Type B pancreatic cell (in vitro differentiated cells): ENCODE measurements at regions not wholly inside any gene's neighbourhood (a gene's known extent, or its start where the extent isn't known, plus 50 kb on each side); places are given as distances from the start of the nearest gene placed in this dataset.

Experiments used
- DNase-seq: peaks from one replicate; pipeline ENCODE4 v3.0.0; 2021; ENCODE audit warnings: mixed read lengths; ENCODE audit not compliant: unreplicated experiment; ENCODE audit errors: extremely low spot score
- H3K27ac Mint-ChIP-seq: 2 replicates; pipeline ENCODE4 v1.8.0; 2021; ENCODE audit warnings: mild to moderate bottlenecking, mixed read lengths
- H3K27me3 Mint-ChIP-seq: 2 replicates; pipeline ENCODE4 v1.8.0; 2021; ENCODE audit warnings: mixed read lengths
- H3K36me3 Mint-ChIP-seq: 2 replicates; pipeline ENCODE4 v1.8.0; 2021; ENCODE audit warnings: mixed read lengths
- H3K4me1 Mint-ChIP-seq: one replicate; pipeline ENCODE4 v1.8.0; 2021; ENCODE audit warnings: mixed read lengths; ENCODE audit not compliant: unreplicated experiment
- H3K4me3 Mint-ChIP-seq: 2 replicates; pipeline ENCODE4 v1.8.0; 2021; ENCODE audit warnings: mild to moderate bottlenecking, mixed read lengths
- H3K9me3 Mint-ChIP-seq: 2 replicates; pipeline ENCODE4 v1.8.0; 2021; ENCODE audit warnings: mixed read lengths
- TF ChIP-seq, protein P1 (sequence below): fragments of 200-600 bp; sonication (generic); conservative IDR thresholded peaks from 2 replicates; pipeline ENCODE4 v1.5.0; 2021; ENCODE audit warnings: antibody characterized with exemption, mild to moderate bottlenecking

GRCh38 chr7:83704564-83704963 is 55.6 kb upstream of the SEMA3E start:
- Mint-ChIP-seq H3K36me3 (no peaks in the 10 kb centered on the region), H3K4me3 (no peak overlapping the region), H3K9me3 (peaks cover 4% of the 10 kb centered on the region), H3K4me1 (peaks cover 12% of the 10 kb centered on the region), H3K27ac (no peak overlapping the region), H3K27me3 (no peaks in the 10 kb centered on the region)
- TF ChIP-seq, protein P1, sequence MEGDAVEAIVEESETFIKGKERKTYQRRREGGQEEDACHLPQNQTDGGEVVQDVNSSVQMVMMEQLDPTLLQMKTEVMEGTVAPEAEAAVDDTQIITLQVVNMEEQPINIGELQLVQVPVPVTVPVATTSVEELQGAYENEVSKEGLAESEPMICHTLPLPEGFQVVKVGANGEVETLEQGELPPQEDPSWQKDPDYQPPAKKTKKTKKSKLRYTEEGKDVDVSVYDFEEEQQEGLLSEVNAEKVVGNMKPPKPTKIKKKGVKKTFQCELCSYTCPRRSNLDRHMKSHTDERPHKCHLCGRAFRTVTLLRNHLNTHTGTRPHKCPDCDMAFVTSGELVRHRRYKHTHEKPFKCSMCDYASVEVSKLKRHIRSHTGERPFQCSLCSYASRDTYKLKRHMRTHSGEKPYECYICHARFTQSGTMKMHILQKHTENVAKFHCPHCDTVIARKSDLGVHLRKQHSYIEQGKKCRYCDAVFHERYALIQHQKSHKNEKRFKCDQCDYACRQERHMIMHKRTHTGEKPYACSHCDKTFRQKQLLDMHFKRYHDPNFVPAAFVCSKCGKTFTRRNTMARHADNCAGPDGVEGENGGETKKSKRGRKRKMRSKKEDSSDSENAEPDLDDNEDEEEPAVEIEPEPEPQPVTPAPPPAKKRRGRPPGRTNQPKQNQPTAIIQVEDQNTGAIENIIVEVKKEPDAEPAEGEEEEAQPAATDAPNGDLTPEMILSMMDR, result no peak
- no peak for DNase-seq

DNA sequence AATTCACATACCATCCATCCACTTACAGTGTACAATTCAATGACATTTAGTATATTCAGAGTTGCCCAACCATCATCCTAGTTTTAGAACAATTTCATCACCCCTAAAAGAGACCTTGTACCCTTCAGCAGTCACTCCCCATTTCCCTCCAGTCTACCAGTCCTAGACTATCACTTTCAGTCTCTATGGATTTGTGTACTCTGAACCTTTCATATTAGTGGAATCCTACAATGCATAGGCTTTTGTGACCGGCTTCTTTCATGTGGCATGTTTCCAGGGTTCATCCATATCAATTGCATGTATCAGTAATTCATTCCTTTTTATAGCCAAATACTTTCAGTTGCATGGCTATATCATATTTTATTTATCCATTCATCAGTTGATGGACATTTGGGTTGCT is 53.5 kb upstream of the SEMA3E start:
- Mint-ChIP-seq H3K27ac (no peak overlapping the region), H3K27me3 (no peaks in the 10 kb centered on the region), H3K4me1 (peaks cover 12% of the 10 kb centered on the region), H3K9me3 (no peaks in the 10 kb centered on the region), H3K36me3 (no peaks in the 10 kb centered on the region), H3K4me3 (no peak overlapping the region)
- no peak for DNase-seq
- TF ChIP-seq, protein P1, result no peak

DNA sequence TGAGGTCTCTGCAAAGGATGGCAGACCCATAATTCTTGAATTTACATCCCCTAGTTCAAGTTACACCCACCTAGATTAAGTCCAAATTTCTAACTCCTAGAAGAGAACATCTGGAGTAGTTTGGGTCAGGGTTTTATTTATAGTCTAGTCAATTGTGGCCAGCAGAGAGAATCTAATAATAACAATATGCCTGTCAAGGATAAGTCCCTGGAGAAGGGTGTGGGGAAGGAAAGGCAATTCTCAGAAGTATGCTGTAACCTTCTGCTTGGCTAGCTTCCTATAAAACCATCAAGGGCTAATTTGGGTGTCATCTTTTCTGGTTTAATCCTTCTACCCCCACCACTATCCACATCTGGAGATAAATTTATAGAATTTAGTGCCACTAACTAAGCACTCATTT is 52.8 kb upstream of the SEMA3E start:
- H3K9me3 Mint-ChIP-seq, result peaks cover 5% of the 10 kb centered on the region
- no peak for DNase-seq
- peaks cover 12% of the 10 kb centered on the region for H3K4me1 Mint-ChIP-seq
- H3K27ac Mint-ChIP-seq, result no peak overlapping the region
- TF ChIP-seq, protein P1, result no peak
- H3K4me3 Mint-ChIP-seq, result no peak overlapping the region
- H3K27me3 Mint-ChIP-seq, result no peaks in the 10 kb centered on the region
- H3K36me3 Mint-ChIP-seq, result no peaks in the 10 kb centered on the region
